ENCODE measurements at regions not wholly inside any gene's neighbourhood (a gene's known extent, or its start where the extent isn't known, plus 50 kb on each side); places are given as distances from the start of the nearest gene placed in this dataset.

GRCh38 chr2:175236930-175237329 lies 55.4 kb upstream of the ATP5MC3 start:
- no peaks in the 10 kb centered on the region for H3K9me3 ChIP-seq (replicated peaks; ENCODE audit: control insufficient read depth, insufficient read depth, low read length)
- CTCF ChIA-PET: interaction anchor here (1.0 kb wide), 1 partner anchor 15 kb away, joined by 3 read pairs; no protein-coding TSS in a partner anchor

More at GRCh38 chr2:175236930-175237329, 55.4 kb upstream of the ATP5MC3 start:
- Histone ChIP-seq H2AFZ (ENCODE audit: low read depth, low read length) (no peak overlapping the region), H3K4me3 (replicated peaks in 1 of 3; ENCODE audit: insufficient read depth in 1 of 3, low read depth in 1 of 3, low read length in 3 of 3) (no peak overlapping the region), H3K36me3 (ENCODE audit: control insufficient read depth in 2 of 2, extremely low read depth in 1 of 2, insufficient read depth in 2 of 2, low read length in 2 of 2) (no peaks in the 10 kb centered on the region), H3K9ac (replicated peaks; ENCODE audit: extremely low read depth, insufficient read depth, low read length) (no peak overlapping the region), H3K79me2 (ENCODE audit: control insufficient read depth, insufficient read depth, low read length) (no peaks in the 10 kb centered on the region), H3K4me2 (ENCODE audit: insufficient read depth, low read length) (no peak overlapping the region), H3K4me1 (ENCODE audit: control insufficient read depth, extremely low read depth, insufficient read depth, low read length) (no peaks in the 10 kb centered on the region), H3K9me1 (replicated peaks; ENCODE audit: control insufficient read depth, extremely low read depth, insufficient read depth, low read length) (no peaks in the 10 kb centered on the region), H3K27me3 (ENCODE audit: control insufficient read depth in 2 of 2, insufficient read depth in 2 of 2, low read length in 2 of 2) (no peaks in the 10 kb centered on the region), H4K20me1 (replicated peaks; ENCODE audit: control insufficient read depth, extremely low read depth, insufficient read depth, low read length) (no peaks in the 10 kb centered on the region), H3K27ac (ENCODE audit: insufficient read depth, low read depth, low read length) (no peak overlapping the region)
- dilution Hi-C loops (cut with MboI; ENCODE audit: extremely low pct_ligation_motif_present, low sequenced_read_pairs): no loop called here
- intact Hi-C loops (cut with micrococcal nuclease): no loop called here
- POLR2A ChIA-PET: no interaction called here
- TF ChIP-seq MAX (IDR thresholded peaks at IDR 0.05; ENCODE audit: insufficient read depth, insufficient read length): no peak
- no peak for TF ChIP-seq GATA2 (IDR thresholded peaks at IDR 0.05; ENCODE audit: insufficient read depth, insufficient read length, low read depth, low read length)
- TF ChIP-seq CTCF (IDR thresholded peaks at IDR 0.05; ENCODE audit: extremely low read depth in 1 of 2, insufficient read depth in 1 of 2, low read depth in 1 of 2, low read length in 2 of 2): no peak
- DNase-seq (ENCODE audit: low read depth, low spot score) (no peak), FAIRE-seq (no peak)
- BruUV-seq (replicated peaks): no TSS peak

All from endothelial cell of umbilical vein (primary cell).